HG03066 (cell line): ENCODE measurements at regions not wholly inside any gene's neighbourhood (a gene's known extent, or its start where the extent isn't known, plus 50 kb on each side); places are given as distances from the start of the nearest gene placed in this dataset.

ENCODE experiments used
- ATAC-seq: cut with Tn5 transposase; IDR thresholded peaks from one replicate; pipeline ENCODE4 v1.9.1; 2021; ENCODE audit warnings: low read depth; ENCODE audit not compliant: unreplicated experiment

DNA sequence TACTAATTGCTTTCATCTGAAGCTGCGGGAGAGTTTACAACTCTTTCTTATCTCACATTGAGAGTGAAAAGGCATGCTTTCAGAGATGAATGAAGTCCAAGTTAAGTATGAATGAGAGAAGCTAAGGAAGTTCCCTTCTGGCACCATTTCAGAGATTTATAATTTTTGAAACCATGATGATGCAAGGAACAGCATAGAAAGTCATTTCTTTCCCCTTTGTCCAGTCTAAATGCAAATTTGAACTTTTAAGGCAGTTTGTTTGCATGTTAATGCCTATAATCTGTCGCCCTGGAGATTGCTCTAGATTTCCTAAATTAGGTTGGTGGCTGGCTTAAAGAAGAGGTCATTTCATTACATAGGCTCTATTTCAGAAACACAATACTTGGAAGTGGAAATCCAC, 594.8 kb upstream of the GOT2 start:
- ATAC-seq = no peak

- no peak for ATAC-seq
These were observed 593.8 kb upstream of the GOT2 start for GRCh38 chr16:59327894-59328293.

GRCh38 chr16:59326955-59327354, 592.8 kb upstream of the GOT2 start:
- ATAC-seq = no peak

- ATAC-seq = no peak
These were observed 590.3 kb upstream of the GOT2 start for GRCh38 chr16:59324462-59324861.

GRCh38 chr16:59320657-59321056, 586.5 kb upstream of the GOT2 start:
- no peak for ATAC-seq

DNA sequence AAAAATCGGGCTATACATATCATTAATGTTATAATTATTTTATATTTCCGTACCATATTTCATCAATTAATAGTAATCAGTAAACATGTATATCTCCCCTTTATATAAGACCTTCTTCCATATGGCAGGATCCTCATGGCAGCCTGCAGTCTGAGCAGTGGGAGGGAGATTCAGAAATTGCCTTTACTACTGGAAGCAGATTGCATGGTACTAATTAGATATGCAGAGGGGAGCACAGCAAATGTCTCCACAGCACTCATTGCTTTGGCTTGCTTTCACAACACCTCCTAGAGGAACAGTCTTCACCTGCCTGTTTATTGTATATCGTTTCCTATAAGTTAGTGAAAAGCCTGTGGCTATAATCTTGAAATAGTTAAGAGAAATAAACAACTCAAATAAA, 585.8 kb upstream of the GOT2 start:
- ATAC-seq = no peak

DNA sequence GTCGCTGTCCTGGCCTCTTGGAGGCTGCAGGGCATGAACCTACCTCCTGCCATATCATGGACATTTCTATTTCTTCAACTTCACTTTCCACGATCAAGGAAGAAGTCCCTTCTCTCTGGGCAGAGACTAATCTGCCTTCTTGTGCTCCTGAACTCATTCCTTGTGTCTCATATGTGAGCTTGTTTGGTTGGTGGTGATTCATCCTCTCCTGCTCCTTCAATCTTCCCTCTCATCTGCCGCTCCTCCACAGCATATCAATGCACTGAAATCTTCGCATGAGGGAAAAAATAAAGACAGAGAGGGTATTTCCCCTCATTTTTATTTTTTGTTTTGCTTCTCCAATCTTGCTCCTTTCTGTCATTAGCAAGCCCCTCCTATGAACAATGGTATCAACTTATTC, 571.7 kb upstream of the GOT2 start:
- no peak for ATAC-seq

- ATAC-seq = no peak
These were observed 562.8 kb upstream of the GOT2 start for GRCh38 chr16:59296888-59297287.

DNA sequence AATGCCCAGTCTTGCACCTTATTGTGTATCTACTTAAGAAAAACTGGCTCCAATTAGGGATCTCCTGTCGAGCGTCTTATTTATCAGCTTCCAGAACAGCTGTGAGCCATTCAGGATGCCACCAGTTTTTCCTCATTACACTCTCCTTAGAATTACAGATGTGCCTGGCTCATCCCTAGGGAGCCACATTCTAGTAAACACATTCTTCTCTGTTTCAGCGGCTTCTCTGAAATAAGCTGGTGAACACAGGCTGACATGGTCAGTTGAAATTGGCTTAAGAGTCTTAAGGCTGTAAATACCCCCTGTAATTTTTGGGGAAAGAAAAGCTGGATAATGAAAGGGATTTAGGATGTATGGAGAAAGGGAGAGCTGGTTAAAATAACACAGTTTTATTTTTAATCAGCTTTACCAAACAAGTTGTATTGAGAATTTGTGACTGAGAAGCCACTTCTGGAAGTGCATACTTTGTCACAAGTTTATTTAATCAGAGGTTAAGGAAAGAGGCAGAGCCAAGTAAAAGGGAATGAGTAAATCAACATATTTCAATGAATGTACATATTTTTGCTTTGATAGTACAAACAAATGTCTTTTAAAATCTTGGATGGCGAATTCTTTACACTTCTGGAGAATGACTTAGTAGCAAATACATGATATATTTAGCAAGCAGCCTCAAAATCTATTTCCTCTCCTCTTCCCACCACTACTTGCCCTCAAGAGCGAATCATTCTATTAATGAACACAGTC, 562.0 kb upstream of the GOT2 start:
- ATAC-seq = no peak

GRCh38 chr16:59295474-59295873, 561.4 kb upstream of the GOT2 start:
- no peak for ATAC-seq

GRCh38 chr16:59290718-59291117, 556.6 kb upstream of the GOT2 start:
- no peak for ATAC-seq

DNA sequence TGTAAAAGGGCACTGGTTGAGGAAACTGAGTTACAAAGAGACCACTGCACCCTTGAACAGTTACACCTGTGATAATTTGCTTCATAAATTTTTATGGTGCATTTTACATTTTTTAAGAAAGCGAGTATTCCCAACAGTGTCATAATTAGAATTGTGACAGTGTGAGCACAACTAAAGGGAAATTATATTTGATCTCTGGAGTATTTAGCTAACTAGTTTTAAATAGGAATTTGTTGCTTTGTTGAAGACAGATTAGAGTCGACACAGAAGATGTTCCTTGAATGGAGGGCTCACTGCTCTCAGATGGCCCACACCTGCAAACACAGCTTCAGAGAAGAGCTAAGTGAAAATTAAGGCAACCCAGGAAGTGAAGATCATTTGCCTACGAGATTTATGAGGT, 555.0 kb upstream of the GOT2 start:
- ATAC-seq = no peak

DNA sequence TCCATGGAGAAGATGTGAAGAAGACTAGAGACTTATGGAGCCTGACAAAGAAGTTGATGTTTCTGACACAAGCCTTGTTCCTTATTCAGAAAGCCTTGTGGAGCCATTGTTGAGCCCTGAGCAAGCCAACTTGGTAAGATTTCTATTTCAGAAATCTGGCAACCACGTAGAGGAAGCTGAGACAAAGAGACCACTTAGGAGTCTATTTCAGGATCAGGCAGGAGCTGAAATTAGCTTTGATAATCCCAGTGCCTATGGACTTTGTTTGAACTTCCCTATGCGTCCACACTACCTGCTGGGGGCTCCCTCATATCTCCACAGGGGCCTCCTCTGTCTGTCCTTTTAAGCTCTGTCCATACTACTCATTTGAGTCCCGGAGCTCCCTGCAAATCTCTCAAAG, 540.0 kb upstream of the GOT2 start:
- ATAC-seq = no peak

- ATAC-seq = no peak
These were observed 529.8 kb upstream of the GOT2 start for GRCh38 chr16:59263955-59264354.

GRCh38 chr16:59260892-59261291, 526.8 kb upstream of the GOT2 start:
- no peak for ATAC-seq

- ATAC-seq = no peak
These were observed 525.8 kb upstream of the GOT2 start for GRCh38 chr16:59259950-59260319.

DNA sequence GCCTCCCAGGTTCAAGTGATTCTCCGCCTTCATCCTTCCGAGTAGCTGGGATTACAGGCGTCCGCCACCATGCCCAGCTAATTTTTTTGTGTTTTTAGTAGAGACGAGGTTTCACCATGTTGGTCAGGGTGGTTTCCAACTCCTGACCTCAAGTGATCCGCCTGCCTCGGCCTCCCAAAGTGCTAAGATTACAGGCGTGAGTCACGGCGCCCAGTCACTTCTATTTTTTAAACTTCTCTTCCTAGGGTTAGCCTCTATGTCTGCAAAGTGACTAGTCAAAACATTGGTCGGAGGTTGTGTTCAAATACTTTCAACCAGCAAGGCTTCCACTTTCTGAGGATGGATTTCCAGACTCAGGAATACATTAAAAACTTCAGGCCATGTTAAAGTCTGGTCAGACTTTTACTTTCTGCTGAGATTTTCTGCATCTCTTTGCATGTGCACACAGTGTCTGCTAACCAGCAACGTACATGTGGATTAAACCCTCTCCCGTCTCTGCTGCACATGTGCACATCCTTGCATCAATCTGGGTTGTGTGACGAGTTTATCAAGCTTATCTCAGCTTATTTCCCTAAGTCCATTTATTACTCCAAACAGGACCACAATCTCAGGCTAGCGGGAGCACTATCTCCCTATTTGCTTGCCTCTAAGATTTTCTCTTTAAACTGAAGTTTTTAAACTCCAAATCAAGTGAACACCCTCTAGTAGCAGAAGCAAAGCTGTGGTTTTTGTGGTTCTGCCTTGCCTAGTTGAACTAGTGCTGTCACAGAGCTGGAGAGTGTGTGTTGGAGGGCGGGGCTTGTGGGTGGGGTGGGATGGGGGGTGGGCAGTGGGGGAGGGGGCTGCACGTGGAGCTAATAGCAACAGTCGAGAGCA, 525.2 kb upstream of the GOT2 start:
- no peak for ATAC-seq

DNA sequence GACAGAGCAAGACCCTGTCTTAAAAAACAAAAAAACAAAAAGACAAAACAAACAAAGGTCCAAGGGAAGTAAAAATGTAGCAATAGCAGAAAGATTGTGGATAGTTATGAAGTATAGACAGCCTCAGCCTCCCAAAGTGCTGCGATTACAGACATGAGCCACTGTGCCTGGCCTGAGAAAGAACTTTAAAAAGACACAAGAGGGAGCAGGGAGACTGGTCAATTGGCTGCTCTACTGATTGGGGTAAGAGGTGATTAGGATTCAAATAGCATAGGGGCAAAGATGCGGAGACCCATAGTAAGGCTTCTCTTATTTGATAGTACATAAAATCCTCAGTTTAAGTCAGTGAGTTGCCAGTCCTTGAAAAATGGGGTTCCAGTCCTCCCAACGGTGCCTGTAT, 518.2 kb upstream of the GOT2 start:
- no peak for ATAC-seq

DNA sequence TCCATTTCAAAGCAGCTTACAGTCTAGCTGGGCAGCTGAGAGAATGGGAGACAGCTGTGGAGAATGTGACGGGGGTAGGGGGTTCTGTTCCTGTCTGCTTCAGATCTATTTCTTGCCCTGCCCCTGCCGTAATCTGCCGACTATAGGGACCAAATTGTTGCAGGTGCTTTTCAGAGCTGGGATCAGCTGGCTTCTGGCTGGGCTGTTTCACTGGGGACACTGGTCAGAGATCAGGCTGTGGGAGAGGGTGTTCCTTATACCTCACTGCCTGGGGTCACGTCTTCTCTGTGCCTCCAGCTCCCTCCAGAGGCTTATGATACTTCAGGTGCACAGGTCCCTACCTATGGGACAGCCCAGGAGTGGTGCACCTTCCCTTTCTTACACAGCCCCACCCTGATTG, 514.9 kb upstream of the GOT2 start:
- ATAC-seq = no peak

GRCh38 chr16:59242556-59242955, 508.4 kb upstream of the GOT2 start:
- no peak for ATAC-seq

GRCh38 chr16:59238246-59238645, 504.1 kb upstream of the GOT2 start:
- no peak for ATAC-seq

- ATAC-seq = no peak
These were observed 502.8 kb upstream of the GOT2 start for GRCh38 chr16:59236804-59237458.
